Aorta (tissue), 5 donors: ENCODE measurements at regions not wholly inside any gene's neighbourhood (a gene's known extent, or its start where the extent isn't known, plus 50 kb on each side); places are given as distances from the start of the nearest gene placed in this dataset.
"Not testable (repeated sequence)": the region's sequence is repeated elsewhere in the genome, so short reads cannot be mapped to it uniquely, and the experiment has no call there.

Source experiments
- ATAC-seq: fragments of 200-7000 bp; cut with Tn5 transposase; one replicate; pipeline ENCODE4 v1.9.1; 2022; ENCODE audit warnings: moderate library complexity; ENCODE audit not compliant: low FRiP score
- DNase-seq, 2 donors: peaks; one replicate each; pipeline ENCODE4 v3.0.0-alpha.2; 2020
- H3K27ac ChIP-seq, 2 donors: one replicate each; pipeline ENCODE4 v1.5.1; 2013; ENCODE audit warnings: low read length in 2 of 2, mild to moderate bottlenecking in 2 of 2, moderate library complexity in 2 of 2, control low read depth in 1 of 2, inconsistent platforms in 1 of 2, low read depth in 1 of 2
- H3K27me3 ChIP-seq, 2 donors: one replicate each; pipeline ENCODE4 v1.6.1; 2013; ENCODE audit warnings: control low read depth in 1 of 2, low read length in 1 of 2, mild to moderate bottlenecking in 1 of 2, moderate library complexity in 1 of 2; ENCODE audit not compliant: insufficient read depth in 2 of 2, control insufficient read depth in 1 of 2
- H3K36me3 ChIP-seq, 2 donors: one replicate each; pipeline ENCODE4 v1.6.1; 2013; ENCODE audit warnings: control low read depth in 1 of 2, low read length in 1 of 2, mild to moderate bottlenecking in 1 of 2; ENCODE audit not compliant: insufficient read depth in 2 of 2, control insufficient read depth in 1 of 2
- H3K4me1 ChIP-seq, 2 donors: one replicate each; pipeline ENCODE4 v1.6.1; 2013; ENCODE audit warnings: low read length in 2 of 2, control low read depth in 1 of 2, mild to moderate bottlenecking in 1 of 2, moderate library complexity in 1 of 2; ENCODE audit not compliant: insufficient read depth in 2 of 2, control insufficient read depth in 1 of 2
- H3K4me3 ChIP-seq, 2 donors: one replicate each; pipeline ENCODE4 v1.5.1; 2013; ENCODE audit warnings: low read length in 2 of 2, control low read depth in 1 of 2, mild to moderate bottlenecking in 1 of 2
- H3K9me3 ChIP-seq: one replicate; pipeline ENCODE4 v1.6.1; 2013; ENCODE audit warnings: mild to moderate bottlenecking, low read length; ENCODE audit not compliant: control insufficient read depth
- WGBS, 2 donors: extraction: QIAGEN DNeasy Blood & Tissue Kit; methylation state at CpG; one replicate each; pipeline ENCODE4 v1.1.7; 2013; 5-methylcytosine and 5-hydroxymethylcytosine counted together
- intact Hi-C, 2 donors: fragments of 100-400 bp; cut with DNase I; formaldehyde crosslinking; loops; one replicate each; pipeline versions ENCODE4 v1.14.2 to v1.15.0; 2022
- donor health status: healthy with polysubstance abuse.
- donor health status: Bipolar disorder and iron deficiency.
- donor health status: DM: no; HTN: no; CAD: no.
- donor health status: DM: no; HTN: no; CAD: no.
- donor health status: DM: yes; HTN: yes; CAD: no.

- Histone ChIP-seq H3K4me3 (no peak overlapping the region), H3K27ac (no peak overlapping the region), H3K36me3 (no peaks in the 10 kb centered on the region), H3K9me3 (no peaks in the 10 kb centered on the region), H3K4me1 (no peaks in the 10 kb centered on the region), H3K27me3 (no peaks in the 10 kb centered on the region)
- ATAC-seq: no peak
- DNase-seq: no peak
- 71 to 72% methylated on average over 4 of the region's 4 CpGs for WGBS, 2 donors
- intact Hi-C loops: no loop called here
Measured at GRCh38 chr1:118809586-118809985, 178.6 kb downstream of the TBX15 start.

GRCh38 chr1:118803128-118803527 lies 185.0 kb downstream of the TBX15 start:
- DNase-seq, intact Hi-C loops, H3K4me3 ChIP-seq, H3K27ac ChIP-seq, H3K4me1 ChIP-seq, H3K27me3 ChIP-seq, ATAC-seq, H3K9me3 ChIP-seq, H3K36me3 ChIP-seq: not testable (repeated sequence)
- 72 to 77% methylated on average over 5 of the region's 5 CpGs for WGBS, 2 donors

GRCh38 chr1:118791094-118791691 lies 196.9 kb downstream of the TBX15 start:
- H3K27me3 ChIP-seq: no peaks in the 10 kb centered on the region
- H3K9me3 ChIP-seq: peaks cover 4% of the 10 kb centered on the region
- DNase-seq: no peak
- WGBS, 2 donors: 35 to 41% methylated on average over 2 of the region's 2 CpGs
- intact Hi-C loops: no loop called here
- H3K27ac ChIP-seq: no peak overlapping the region
- no peak for ATAC-seq
- no peaks in the 10 kb centered on the region for H3K36me3 ChIP-seq
- no peaks in the 10 kb centered on the region for H3K4me1 ChIP-seq
- no peak overlapping the region for H3K4me3 ChIP-seq

- DNase-seq (peak in 1 of 2 donors; percentile 23), ATAC-seq (no peak)
- Histone ChIP-seq H3K36me3 (no peaks in the 10 kb centered on the region), H3K27me3 (no peaks in the 10 kb centered on the region), H3K4me3 (no peak overlapping the region), H3K9me3 (peaks cover 4% of the 10 kb centered on the region), H3K4me1 (no peaks in the 10 kb centered on the region), H3K27ac (no peak overlapping the region)
- intact Hi-C loops: no loop called here
- WGBS, 2 donors: 75 to 90% methylated on average over 1 of the region's 1 CpG
Measured at GRCh38 chr1:118788463-118788862, 199.7 kb downstream of the TBX15 start.

GRCh38 chr1:118786454-118787155 lies 201.5 kb downstream of the TBX15 start:
- 64 to 65% methylated on average over 4 of the region's 4 CpGs for WGBS, 2 donors
- intact Hi-C loops: no loop called here
- Histone ChIP-seq H3K27me3 (no peaks in the 10 kb centered on the region), H3K4me3 (no peak overlapping the region), H3K9me3 (peaks cover 3% of the 10 kb centered on the region), H3K36me3 (no peaks in the 10 kb centered on the region), H3K27ac (no peak overlapping the region), H3K4me1 (no peaks in the 10 kb centered on the region)
- DNase-seq: no peak
- no peak for ATAC-seq

- peak; percentile 37 to 41 for DNase-seq
- no peak overlapping the region for H3K4me3 ChIP-seq
- intact Hi-C loops: no loop called here
- no peaks in the 10 kb centered on the region for H3K27me3 ChIP-seq
- H3K36me3 ChIP-seq: no peaks in the 10 kb centered on the region
- H3K9me3 ChIP-seq: peaks cover 2% of the 10 kb centered on the region
- WGBS, 2 donors: 16 to 20% methylated on average over 2 of the region's 2 CpGs
- H3K4me1 ChIP-seq: no peaks in the 10 kb centered on the region
- ATAC-seq: no peak
- H3K27ac ChIP-seq: no peak overlapping the region
Measured at GRCh38 chr1:118785246-118785645, 202.9 kb downstream of the TBX15 start.

- Histone ChIP-seq H3K4me3 (no peak overlapping the region), H3K27me3 (no peaks in the 10 kb centered on the region), H3K27ac (no peak overlapping the region), H3K36me3 (no peaks in the 10 kb centered on the region), H3K4me1 (no peaks in the 10 kb centered on the region), H3K9me3 (peaks cover 2% of the 10 kb centered on the region)
- 69 to 73% methylated on average over 2 of the region's 2 CpGs for WGBS, 2 donors
- ATAC-seq (no peak), DNase-seq (no peak)
- intact Hi-C loops: no loop called here
Measured at GRCh38 chr1:118783095-118783758, 204.9 kb downstream of the TBX15 start.

GRCh38 chr1:118773656-118774055 lies 214.5 kb downstream of the TBX15 start:
- Histone ChIP-seq H3K4me1 (no peaks in the 10 kb centered on the region), H3K36me3 (no peaks in the 10 kb centered on the region), H3K27ac (no peak overlapping the region), H3K9me3 (no peaks in the 10 kb centered on the region), H3K4me3 (no peak overlapping the region), H3K27me3 (no peaks in the 10 kb centered on the region)
- intact Hi-C loops: no loop called here
- ATAC-seq (no peak), DNase-seq (no peak)
- WGBS, 2 donors: 71 to 74% methylated on average over 1 of the region's 1 CpG

- WGBS, 2 donors: 57% methylated on average over 2 of the region's 2 CpGs
- Histone ChIP-seq H3K27me3 (no peaks in the 10 kb centered on the region), H3K9me3 (no peaks in the 10 kb centered on the region), H3K36me3 (no peaks in the 10 kb centered on the region), H3K4me3 (no peak overlapping the region), H3K4me1 (no peaks in the 10 kb centered on the region), H3K27ac (no peak overlapping the region)
- DNase-seq: no peak
- intact Hi-C loops: no loop called here
- no peak for ATAC-seq
Measured at GRCh38 chr1:118767971-118768370, 220.2 kb downstream of the TBX15 start.
